ENCODE measurements at regions not wholly inside any gene's neighbourhood (a gene's known extent, or its start where the extent isn't known, plus 50 kb on each side); places are given as distances from the start of the nearest gene placed in this dataset.
"Not testable (repeated sequence)": the region's sequence is repeated elsewhere in the genome, so short reads cannot be mapped to it uniquely, and the experiment has no call there.

DNA sequence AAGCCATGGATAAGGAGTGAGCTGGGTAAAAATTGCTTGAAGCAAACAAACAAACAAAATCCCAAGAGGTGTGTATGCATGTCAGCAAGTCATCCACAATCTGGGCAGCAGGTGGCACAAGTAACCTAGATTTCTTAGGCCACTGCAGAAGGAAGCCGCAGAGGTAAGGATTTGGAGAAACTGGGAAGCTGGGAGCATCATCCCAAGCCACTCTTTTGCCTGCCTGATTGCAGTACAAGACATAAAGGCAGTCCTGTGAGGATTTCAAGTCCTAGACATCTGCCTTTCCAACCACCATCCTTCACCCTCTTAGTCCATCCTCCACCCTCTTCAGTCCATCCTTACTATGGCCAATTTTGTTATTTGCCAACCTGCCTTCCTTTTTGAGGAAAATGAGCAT is 67.2 kb upstream of the BMAL1 start:
- Histone ChIP-seq H3K36me3 (no peaks in the 10 kb centered on the region), H3K9me3 (no peaks in the 10 kb centered on the region), H3K27ac (no peak overlapping the region), H3K27me3 (no peaks in the 10 kb centered on the region), H3K4me1 (peaks cover 0 to 22% of the 10 kb centered on the region in 2 donors), H3K4me3 (no peak overlapping the region)
- intact Hi-C loops (cut with DNase I): no loop called here
- TF ChIP-seq, protein P1, sequence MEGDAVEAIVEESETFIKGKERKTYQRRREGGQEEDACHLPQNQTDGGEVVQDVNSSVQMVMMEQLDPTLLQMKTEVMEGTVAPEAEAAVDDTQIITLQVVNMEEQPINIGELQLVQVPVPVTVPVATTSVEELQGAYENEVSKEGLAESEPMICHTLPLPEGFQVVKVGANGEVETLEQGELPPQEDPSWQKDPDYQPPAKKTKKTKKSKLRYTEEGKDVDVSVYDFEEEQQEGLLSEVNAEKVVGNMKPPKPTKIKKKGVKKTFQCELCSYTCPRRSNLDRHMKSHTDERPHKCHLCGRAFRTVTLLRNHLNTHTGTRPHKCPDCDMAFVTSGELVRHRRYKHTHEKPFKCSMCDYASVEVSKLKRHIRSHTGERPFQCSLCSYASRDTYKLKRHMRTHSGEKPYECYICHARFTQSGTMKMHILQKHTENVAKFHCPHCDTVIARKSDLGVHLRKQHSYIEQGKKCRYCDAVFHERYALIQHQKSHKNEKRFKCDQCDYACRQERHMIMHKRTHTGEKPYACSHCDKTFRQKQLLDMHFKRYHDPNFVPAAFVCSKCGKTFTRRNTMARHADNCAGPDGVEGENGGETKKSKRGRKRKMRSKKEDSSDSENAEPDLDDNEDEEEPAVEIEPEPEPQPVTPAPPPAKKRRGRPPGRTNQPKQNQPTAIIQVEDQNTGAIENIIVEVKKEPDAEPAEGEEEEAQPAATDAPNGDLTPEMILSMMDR (IDR thresholded peaks at IDR 0.05): peak; percentile 47 to 54
- DNase-seq (peak in 3 of 4 donors; percentile 29 to 68 (median 49)), ATAC-seq (peak; percentile 67)

DNA sequence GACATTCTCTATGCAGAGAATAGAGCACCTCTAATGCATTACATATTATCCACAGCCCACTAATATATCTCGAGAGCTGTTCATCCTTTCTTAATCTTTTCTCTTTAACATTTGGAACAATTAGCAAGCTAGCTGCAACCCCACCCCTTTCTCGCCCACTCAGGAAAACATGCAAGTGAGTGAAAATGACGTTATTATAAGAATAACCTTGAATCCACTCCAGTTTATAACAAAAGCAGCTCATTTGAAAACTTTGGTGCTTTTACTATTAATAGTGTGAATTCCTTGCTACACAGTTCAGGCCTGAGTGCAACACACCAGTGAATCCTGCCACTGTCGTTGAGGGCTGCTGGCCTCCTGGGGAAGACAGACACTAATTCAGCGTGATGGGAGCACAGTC is 63.3 kb upstream of the BMAL1 start:
- intact Hi-C loops (cut with DNase I): no loop called here
- Histone ChIP-seq H3K4me1 (peaks cover 0 to 4% of the 10 kb centered on the region in 2 donors), H3K36me3 (no peaks in the 10 kb centered on the region), H3K27ac (no peak overlapping the region), H3K9me3 (no peaks in the 10 kb centered on the region), H3K4me3 (no peak overlapping the region), H3K27me3 (no peaks in the 10 kb centered on the region)
- TF ChIP-seq, protein P1 (IDR thresholded peaks at IDR 0.05): no peak
- ATAC-seq: no peak
- no peak for DNase-seq

DNA sequence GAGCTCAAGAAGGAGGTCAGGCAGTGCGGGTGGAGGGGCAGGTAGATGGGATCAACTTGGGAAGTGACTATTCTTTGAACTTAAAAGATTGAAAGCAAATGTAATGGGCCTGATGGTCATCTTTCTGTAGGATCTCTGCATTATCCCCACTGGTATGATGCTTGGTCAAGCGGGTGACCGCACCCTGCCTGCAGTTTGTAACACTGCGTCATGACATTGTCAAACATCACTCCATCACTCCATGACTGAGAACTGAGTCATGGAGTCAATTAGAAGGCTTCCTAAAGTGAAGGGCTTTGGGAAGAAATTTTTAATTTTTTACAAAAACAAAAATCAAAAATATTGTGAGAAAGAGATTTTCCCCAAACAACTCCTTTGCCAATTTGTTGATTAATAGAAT is 62.4 kb upstream of the BMAL1 start:
- Histone ChIP-seq H3K36me3 (no peaks in the 10 kb centered on the region), H3K27me3 (no peaks in the 10 kb centered on the region), H3K4me3 (no peak overlapping the region), H3K27ac (no peak overlapping the region), H3K9me3 (no peaks in the 10 kb centered on the region), H3K4me1 (peaks cover 0 to 4% of the 10 kb centered on the region in 2 donors)
- intact Hi-C loops (cut with DNase I): no loop called here
- ATAC-seq (no peak), DNase-seq (no peak)
- TF ChIP-seq, protein P1 (IDR thresholded peaks at IDR 0.05): no peak

DNA sequence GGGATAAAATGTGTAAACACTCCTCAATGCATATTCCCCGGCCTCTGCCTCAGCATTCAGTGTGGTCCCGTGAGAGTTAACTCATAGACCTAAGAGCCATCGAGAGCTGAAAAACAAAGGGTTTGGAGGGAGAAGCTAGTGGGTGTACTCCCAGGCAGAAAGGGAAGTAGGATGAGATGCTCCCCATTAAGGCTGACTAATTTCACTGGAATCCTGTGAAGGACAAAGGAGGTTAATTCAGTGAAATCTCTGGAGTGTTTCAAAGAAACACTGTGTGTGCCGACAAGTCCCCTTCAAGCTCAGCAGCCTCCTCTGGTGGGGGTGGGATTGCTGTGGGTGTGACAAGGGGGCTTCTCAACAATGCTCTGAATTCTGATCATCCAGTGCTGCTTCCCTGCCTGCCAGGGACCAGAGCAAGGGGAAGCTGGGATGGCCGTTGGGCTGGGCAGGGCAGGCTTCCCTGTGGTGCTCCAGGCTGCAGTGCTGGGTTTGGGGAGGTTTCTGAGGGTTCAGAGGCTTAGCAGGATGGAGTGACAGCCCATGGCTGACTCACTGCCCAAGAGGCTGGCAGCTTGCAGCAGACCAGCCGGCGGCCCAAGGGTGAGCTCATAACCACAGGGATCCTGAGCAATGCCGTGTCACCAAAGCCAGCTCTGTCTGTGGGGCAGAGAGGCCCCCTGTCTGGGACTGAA is 61.4 kb upstream of the BMAL1 start:
- peak; percentile 80 for ATAC-seq
- Histone ChIP-seq H3K36me3 (no peaks in the 10 kb centered on the region), H3K9me3 (no peaks in the 10 kb centered on the region), H3K27ac (no peak overlapping the region), H3K4me3 (no peak overlapping the region), H3K27me3 (no peaks in the 10 kb centered on the region), H3K4me1 (peaks cover 0 to 4% of the 10 kb centered on the region in 2 donors)
- DNase-seq: peak in 2 of 4 donors; percentile 58 to 78
- TF ChIP-seq, protein P1 (IDR thresholded peaks at IDR 0.05): no peak
- intact Hi-C loops (cut with DNase I): no loop called here

DNA sequence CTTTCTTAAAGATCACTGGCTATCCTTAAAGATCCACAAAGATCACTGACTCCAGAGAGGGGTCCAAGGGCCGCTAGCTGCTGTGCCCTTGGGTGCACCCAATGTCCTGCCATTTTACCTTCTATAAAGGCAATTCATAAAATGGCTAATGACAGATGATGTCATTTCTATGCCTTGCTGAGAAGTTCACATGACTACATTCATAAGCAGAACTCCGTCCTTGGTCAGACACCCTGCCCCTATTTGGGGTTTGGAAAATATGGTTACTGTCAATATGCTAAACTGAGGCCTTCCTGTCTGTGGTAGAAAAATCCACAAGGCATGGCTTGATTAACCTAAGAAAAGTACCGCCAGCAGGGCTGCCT is 60.9 kb upstream of the BMAL1 start:
- Histone ChIP-seq H3K27me3 (no peaks in the 10 kb centered on the region), H3K4me1 (peaks cover 0 to 4% of the 10 kb centered on the region in 2 donors), H3K27ac (no peak overlapping the region), H3K4me3 (no peak overlapping the region), H3K9me3 (no peaks in the 10 kb centered on the region), H3K36me3 (no peaks in the 10 kb centered on the region)
- TF ChIP-seq, protein P1 (IDR thresholded peaks at IDR 0.05): no peak
- ATAC-seq (no peak), DNase-seq (no peak)
- intact Hi-C loops (cut with DNase I): no loop called here

DNA sequence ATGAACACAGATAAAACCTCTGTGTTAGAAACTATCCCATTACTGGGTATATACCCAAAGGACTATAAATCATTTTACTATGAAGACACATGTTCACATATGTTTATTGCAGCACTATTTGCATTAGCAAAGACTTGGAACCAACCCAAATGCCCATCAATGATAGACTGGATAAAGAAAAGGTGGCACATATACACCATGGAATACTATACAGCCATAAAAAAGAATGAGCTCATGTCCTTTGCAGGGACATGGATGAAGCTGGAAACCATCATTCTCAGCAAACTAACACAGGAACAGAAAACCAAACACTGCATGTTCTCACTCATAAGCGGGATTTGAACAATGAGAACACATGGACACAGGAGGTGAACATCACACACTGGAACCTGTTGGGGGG is 58.9 kb upstream of the BMAL1 start:
- H3K4me3 ChIP-seq; ATAC-seq; H3K27ac ChIP-seq; H3K27me3 ChIP-seq; H3K36me3 ChIP-seq; intact Hi-C loops (cut with DNase I); DNase-seq; H3K4me1 ChIP-seq; H3K9me3 ChIP-seq: not testable (repeated sequence)

All from left lung (tissue), 4 donors.